Amygdala (tissue), 56 donors: ENCODE measurements at regions not wholly inside any gene's neighbourhood (a gene's known extent, or its start where the extent isn't known, plus 50 kb on each side); places are given as distances from the start of the nearest gene placed in this dataset.

Source experiments
- DNase-seq, 56 donors: peaks; one replicate each; lab custom pipeline; 2025; lab: John Stamatoyannopoulos, UW

DNA sequence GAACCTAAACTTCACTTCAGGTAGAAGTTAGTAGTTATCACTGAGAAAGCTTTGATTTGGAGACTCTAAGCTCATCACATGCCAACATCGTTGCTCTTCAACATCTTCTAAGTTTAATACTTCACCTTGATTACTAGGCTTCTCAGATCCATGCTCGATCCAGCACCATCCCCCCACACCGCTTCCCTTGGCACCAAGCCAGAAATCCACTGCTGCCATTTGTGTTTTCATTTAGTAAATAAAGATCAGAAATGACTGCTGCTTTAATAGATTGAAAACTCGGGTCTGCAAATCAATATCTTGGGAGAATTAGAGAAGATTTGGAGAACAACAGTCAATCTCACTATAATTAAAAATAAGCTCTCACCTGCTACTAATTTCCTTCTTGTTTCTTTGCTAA, 214.7 kb upstream of the NR4A3 start:
- DNase-seq = no peak

DNA sequence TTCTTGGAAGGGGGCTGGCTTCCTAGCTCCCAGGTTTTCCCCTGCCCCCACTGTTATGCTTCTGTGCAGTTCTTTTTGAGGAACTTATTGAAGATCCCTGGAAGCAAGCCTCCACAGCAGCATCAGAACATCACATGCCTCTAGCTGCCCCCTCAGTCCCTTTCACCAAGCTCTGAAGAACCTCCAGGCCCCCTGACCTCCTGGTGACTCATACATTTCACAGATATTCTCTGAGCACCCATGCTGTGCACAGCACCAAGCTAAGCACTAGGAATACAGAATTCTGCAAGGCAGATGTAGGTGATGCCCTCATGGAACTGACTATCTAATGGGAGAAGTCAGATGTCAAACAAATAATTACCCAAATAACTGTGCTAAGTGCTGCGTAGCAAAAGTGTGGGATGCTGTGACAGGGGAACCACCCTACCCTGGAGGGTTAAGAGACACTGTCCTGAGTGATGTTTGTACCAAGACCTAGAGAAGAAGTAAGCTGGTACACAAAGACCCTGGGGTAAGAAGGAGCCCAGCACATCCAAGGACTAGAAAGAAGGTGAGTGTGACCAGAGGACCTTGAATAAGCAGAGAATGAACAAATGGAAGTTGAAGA, 213.7 kb upstream of the NR4A3 start:
- no peak for DNase-seq

DNA sequence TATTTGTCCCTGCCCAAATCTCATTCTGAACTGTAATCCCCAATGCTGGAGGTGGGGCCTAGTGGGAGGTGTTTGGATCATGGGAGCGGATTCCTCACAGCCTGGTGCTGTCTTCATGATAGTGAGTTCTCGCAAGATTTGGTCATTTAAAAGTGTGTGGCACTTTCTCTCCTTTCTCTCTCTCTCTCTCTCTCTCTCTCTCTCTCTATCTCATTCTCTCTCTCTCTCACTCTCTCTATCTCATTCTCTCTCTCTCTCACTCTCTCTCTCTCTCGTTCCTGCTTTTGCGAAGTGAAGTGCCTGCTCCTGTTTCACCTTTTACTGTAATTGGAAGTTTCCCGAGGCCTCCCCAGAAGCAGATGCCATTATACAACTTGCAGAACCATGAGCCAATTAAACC, 207.3 kb upstream of the NR4A3 start:
- DNase-seq = no peak

DNA sequence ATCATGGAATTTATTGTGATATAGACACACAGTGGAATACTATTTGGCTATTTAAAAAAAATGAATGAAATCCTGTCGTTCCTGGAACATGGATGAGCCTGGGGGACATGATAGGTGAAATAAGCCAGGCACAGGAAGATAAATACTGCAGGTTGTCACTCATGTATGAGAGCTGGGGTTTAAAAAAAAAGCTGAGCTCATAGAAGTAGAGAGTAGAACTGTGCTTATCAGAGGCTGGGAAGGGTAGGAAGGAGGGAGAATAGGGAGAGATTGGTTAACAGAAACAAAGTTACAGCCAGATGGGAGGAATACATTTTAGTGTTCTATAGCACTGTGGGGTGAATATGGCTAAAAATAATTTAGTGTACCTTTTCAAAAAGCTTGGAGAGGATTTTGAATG, 200.6 kb upstream of the NR4A3 start:
- no peak for DNase-seq

DNA sequence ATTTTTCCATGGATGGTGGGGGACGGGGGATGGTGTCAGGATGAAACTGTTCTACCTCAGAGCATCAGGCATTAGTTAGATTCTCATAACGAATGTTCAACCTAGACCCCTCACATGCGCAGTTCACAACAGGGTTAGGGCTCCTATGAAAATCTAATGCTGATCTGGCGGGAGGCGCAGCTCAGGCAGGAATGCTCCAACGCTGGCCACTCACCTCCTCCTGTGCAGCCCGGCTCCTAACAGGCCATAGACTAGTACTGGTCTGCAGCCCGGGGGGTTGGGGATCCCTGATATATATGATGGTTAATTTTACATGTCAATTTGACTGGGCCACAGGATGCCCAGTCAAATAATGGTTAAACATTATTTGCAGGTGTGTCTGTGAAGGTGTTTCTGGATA, 199.0 kb upstream of the NR4A3 start:
- no peak for DNase-seq

DNA sequence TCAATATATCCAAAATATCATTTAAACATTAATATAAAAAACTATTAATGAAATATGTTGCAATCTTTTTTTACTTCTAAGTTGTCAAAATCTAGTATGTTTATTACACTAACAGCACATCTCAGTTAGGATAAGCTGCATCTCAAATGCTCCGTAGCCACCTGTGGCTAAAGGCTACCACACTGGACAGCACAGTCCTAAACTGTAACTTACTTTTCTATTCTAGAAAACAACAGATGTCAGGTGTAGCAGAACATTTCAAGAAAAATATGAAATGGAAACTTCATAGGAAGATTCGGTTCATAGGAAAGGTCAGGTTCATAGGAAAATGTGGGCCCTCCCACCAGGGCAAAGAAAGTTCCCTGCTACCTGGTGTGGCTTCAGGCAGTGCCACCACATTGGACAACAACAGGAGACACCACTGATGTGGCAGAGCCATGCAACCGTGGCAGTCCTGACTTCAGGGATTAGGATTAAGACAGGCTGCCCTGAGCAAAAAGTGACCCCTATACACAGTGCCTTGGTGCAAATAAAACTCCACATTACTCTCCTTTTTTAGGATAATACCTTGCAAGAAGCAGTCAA, 197.8 kb upstream of the NR4A3 start:
- no peak for DNase-seq

DNA sequence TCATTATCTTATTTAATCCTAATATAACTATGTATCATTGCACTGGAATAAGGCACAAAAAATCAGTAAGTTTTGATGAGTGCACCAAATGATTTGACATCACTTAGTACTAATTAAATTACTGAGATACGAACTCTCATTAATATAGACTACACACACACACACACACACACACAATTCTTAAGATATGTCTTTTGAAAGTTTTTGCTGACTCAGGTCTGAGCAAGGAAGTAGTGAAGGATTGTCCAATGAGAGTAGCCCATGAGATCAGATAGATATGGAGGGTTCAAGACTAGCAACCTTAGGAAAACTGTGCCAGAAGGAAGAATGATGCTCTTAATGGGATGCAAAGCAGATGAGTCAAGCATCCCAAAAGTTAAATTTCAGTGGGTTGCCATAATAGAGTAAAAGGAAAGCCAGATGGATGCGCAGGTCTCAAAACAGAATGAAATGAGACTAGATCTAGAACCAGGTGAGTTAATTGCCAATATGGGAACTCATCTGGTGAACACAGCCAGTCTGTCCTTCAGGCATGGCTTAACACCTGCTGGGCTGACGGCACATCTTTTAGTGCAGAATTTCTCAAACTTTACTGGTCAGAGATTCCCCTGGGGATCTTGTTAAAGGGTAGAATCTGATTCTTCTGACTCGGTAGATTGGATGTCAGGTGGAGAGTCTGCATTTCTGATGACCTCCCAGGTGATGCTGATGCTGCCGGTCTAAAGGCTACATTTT, 197.0 kb upstream of the NR4A3 start:
- DNase-seq = no peak

DNA sequence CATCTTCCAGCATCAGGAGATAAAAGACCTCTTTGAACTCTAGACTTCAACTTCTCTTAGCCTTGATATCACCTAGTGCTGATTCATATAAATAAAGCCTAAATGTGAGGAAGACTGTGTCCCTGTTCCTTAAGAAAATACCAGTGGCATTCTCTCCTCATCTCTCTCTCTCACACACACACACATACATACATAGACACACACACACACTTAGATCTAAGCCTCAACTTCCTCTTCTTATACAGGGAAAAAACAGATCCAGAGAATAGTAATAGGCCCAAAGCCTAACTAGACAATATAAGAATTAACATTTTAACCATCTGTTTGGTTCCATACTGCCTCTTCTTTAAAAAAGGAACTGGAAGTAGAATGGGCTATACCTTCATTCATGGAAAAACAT, 195.3 kb upstream of the NR4A3 start:
- no peak for DNase-seq

DNA sequence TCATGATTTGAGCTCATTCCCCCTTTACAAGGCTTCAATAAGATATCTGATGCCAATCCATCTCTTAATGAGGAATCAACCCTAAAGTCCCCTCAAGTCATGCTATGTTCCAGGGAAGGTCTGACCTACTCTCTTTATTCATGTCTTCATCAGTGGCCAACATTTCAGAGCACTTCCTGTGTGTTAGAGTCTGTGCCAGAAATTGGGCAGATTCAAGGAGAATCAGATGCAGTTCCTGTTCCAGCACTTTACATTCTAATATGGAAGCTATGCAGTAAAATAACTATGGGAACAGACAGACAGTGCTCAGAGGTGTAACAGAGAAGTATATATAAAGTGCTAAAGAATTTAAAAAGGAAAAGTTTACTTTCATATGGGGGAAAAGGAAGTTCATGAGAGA, 193.4 kb upstream of the NR4A3 start:
- no peak for DNase-seq

DNA sequence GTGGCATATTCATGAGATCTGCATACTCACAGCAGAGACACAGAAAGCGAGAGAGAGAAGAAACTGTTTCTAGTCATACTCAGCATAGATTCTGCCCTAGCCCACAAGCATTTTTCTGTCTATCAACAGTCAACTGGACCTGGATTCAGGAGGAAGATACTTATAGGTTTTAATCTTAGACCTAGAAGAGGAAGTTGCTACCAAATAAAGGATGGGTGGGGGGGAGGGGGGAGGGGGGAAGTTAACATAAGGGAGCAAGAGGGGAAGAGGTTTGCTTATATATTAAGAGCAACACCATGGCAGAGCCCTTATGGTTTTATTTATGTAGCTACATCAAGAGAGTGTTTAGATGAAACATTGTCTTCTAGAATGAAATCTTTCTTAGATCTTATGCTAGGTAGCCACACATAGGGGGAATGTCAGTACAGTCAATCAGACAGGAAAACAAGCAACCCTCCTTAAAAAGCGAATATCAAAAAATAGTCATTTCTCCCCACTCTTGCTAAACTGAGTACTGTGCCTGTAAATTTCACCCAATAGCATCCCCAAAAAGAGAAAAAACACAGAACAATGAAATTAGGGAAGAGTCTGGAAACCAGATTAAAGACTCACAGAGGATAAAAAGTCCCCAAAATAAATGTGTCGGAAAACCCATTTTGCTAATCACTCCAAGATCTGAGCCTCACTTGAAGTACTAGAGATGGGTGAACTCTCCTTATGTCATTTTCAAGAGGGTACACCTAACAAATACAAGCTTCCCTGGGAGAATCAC, 192.7 kb upstream of the NR4A3 start:
- no peak for DNase-seq

DNA sequence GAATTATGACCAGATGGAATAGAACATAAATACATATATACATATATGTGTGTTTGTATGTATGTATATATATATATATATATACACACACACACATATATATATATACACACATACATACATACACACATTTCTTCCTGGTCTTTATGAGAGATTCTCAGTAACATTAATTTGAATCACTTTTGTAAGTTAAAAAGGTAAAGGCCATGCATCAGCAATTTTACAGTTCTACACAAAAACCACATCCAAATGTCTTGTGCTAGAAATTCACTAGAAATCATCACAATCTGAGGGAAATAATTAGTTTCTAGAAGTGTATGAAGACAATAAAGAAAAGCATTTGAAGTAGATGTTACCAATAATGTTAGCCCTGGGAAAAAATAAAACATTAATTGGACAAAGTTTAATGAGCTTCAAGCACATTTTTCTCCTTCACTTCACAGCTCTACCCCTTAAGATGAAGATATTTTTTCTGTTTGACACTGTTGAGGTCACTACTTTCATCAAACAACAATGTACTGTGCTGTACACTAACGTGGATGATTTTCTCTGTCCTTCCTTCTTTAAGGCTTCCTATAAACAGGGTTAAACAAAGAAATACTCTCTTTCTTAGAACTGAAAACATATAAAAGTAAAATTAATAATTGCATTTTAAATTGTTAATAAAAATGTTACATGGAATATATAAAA, 189.2 kb upstream of the NR4A3 start:
- DNase-seq = no peak

DNA sequence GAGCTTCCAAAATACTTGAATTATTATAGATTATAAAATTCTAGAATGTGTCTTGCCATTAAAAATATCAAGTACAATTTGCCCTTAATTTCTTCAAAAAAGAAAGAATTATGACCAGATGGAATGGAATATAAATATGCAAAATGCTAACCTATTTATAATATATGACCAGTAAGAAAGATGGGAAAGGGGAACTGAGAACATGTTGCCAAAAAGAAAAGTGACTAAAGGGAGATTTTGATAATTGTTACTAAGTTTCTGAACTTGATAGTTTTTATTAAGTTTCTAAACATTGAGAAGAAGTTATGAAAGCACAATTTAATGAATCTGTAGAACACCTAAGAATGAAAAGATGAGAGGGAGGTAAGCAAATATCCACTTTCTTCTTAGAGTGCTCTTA, 188.4 kb upstream of the NR4A3 start:
- no peak for DNase-seq

DNA sequence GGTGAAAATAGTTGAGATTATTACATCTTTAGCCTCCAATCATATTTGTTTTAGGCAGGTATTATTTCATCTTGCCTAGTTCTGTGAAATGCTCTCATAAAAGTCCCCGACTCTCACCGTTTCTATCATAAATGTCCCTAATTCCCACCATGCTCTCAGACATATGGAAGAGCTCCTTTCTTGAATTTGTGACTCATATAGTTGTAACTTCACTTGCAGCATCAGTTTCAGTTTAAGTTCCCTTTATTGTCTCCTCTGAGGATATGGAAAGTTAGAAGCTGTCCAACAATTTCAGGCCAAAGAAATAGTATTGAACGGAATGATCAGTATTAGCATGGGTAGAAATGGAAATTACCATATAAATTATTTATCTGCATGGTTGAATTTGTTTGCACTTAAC, 187.5 kb upstream of the NR4A3 start:
- no peak for DNase-seq

DNA sequence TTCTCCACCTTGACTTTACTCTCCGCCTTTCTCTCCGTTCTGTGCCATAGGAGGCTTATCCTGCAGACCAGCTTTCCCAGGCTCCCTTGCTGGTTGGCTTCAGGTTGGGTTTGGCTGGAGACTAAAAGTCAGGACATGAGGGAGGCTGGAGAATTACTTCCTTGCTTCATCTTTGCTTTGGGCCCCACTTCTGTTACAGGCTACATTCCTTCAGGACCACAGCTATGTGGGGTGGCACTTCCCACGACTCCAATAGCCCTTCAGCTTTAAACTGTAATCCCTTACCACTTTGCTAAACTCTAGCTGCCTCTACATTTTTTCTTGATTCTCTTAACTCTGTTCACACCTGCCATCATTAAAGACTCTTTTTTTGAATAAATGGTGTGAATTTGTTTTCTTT, 186.7 kb upstream of the NR4A3 start:
- no peak for DNase-seq

DNA sequence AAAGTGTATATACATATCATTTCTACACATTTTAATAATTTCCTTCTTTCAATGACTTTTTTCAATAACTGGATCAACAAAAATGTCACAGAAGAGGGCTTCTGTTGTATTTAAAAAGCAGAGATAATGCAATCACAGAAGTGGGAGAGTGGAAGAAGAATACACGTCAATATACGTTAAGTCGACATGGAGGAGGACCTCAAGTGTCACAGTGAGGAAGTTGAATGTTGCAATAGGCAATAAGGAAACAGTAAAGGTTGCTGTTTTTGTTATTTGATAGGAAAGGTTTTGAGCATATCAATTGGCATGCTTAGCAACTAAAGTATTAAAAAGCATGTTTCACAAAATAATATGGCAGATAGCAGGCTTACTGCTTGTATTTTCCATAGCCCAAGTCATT, 184.0 kb upstream of the NR4A3 start:
- no peak for DNase-seq

DNA sequence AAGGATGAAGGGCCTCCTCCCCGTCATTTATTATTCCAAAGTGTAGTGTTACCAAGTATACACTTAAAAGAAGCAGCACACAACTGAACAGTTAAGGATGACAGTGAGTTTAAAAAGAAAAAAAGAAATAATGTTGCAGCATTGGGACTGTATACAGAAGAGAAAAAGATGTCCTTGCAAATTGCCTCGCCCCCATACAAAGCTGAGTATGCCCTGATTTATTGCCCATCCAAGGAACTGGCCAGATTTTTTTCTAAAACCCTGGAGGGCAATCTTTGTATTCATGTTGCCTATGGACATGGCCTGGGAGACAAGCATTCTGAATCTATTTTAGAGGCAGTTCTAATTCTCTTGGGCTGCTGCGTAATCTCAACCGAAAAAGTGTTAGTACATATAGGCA, 182.7 kb upstream of the NR4A3 start:
- no peak for DNase-seq

DNA sequence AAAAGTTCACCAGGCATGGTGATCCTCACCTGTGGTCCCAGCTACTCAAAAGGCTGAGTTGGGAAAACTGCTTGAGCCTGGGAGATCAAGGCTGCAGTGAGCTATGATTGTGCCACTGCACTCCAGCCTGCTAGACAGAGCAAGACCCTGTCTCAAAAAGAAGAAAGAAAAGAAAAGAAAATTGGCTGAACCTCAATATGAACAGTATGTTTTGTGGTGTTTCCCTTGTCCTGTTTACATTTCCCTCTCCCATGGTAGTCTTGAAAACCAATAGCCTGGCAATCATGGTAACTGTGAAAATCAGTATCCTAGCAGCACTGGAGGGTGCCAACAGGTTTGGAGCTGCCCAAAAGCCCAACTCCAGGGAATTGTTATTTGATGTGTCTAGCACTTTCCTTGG, 174.1 kb upstream of the NR4A3 start:
- no peak for DNase-seq

DNA sequence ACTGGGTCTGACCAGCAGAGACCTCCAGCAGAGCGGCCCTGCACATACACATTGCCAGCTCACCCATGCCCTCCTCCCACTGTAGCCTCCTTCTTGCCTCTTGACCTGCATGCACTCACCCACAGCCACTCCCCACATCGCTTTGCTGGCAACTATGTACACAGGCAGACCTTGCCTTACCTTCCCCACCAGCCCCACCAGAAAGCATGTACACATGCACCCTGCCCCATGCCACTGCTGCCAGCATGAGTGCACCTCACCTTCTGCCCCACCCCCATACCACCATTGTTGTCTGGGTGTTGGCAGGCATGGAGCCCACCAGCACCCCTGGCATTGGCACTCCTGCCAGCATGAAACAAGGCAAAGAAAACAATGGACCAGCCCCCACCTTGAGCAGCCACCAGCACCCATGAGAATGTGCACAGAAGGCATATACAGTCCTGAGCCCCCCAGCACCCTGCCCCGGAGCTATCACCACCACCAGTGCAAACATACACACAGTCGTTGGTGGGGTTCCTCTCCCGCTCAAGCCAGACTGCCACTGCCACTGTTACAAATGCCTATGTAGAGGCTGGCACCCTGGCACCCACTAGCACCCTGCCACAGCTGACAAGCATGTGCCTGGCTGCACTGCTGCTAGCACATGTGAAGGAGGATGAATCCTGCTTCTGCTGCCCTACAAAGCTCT, 171.4 kb upstream of the NR4A3 start:
- DNase-seq = no peak

DNA sequence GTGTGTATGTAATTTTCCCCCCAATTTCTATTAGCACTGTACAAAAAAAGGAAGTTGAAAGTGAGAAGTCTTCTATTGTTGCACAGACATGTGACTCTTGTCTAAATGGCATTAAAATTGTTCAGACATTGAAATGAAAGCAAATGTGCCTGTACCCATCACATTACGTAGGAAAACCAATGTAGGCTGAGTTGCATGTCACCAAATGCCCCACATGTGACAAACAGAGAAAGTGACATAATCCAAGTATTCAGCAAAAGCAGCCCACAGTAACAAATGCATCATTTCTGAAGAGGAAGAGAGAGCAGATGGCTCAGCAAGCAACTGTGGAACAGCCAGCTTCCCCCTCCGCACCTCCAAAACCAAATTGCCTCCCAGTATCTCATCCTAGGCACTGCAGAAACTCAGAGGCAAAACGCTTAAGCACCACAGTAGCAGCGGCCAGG, 161.5 kb upstream of the NR4A3 start:
- peak in 33 of 56 donors; percentile 2 to 56 (median 15) for DNase-seq

DNA sequence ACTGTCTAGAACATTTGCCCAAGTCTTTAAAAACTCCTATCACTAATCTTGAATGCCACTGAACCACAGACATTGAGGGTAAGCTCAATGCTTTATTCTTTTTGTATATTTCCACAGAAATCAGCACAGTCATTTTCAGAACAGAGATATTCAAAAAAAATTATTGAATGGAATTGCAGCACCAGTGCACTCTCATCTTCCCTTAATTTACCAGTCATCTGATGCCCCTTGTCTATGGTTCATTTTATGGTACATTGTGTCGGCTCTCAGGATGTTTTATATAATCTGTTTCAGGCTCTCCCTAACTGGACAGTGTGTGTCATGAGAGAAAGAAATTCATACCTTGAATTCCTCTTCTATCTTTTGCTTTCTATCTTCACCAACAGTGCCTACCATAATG, 158.4 kb upstream of the NR4A3 start:
- DNase-seq = no peak
